Esophagus squamous epithelium (tissue), 5 donors: ENCODE measurements at regions not wholly inside any gene's neighbourhood (a gene's known extent, or its start where the extent isn't known, plus 50 kb on each side); places are given as distances from the start of the nearest gene placed in this dataset.

Source experiments
- DNase-seq: peaks from one replicate; lab custom pipeline; 2025; lab: John Stamatoyannopoulos, UW
- H3K27ac ChIP-seq, 4 donors: fragments of 200-600 bp; sonication (generic); one replicate each; pipeline ENCODE4 v1.5.1; 2016 to 2019; ENCODE audit warnings: mild to moderate bottlenecking in 1 of 4
- H3K27me3 ChIP-seq, 4 donors: fragments of 200-600 bp; sonication (generic); 1 replicate in 3 of 4; 2 replicates in 1 of 4; pipeline versions ENCODE4 v1.5.1 to v1.6.0; 2017 to 2021; ENCODE audit warnings: antibody characterized with exemption in 1 of 4
- H3K36me3 ChIP-seq, 3 donors: fragments of 200-600 bp; sonication (generic); one replicate each; pipeline ENCODE4 v1.5.1; 2016 to 2019
- H3K4me1 ChIP-seq, 3 donors: fragments of 200-600 bp; sonication (generic); one replicate each; pipeline ENCODE4 v1.5.1; 2017 to 2019
- H3K4me3 ChIP-seq, 4 donors: fragments of 200-600 bp; sonication (generic); 1 replicate in 3 of 4; 2 replicates in 1 of 4; pipeline ENCODE4 v1.5.1; 2016 to 2019; ENCODE audit warnings: mild to moderate bottlenecking in 2 of 4, moderate library complexity in 1 of 4
- H3K9me3 ChIP-seq, 3 donors: fragments of 200-600 bp; sonication (generic); one replicate each; pipeline ENCODE4 v1.5.1; 2016 to 2019
- POLR2A ChIP-seq, 4 donors: fragments of 450-650 bp; IDR thresholded peaks; one replicate each; pipeline ENCODE4 v1.6.1; 2017; ENCODE audit warnings: antibody characterized with exemption in 4 of 4, mild to moderate bottlenecking in 4 of 4, moderate library complexity in 3 of 4
- WGBS, 2 donors: methylation state at CpG; one replicate each; pipeline ENCODE4 v1.1.5; 2018; 5-methylcytosine and 5-hydroxymethylcytosine counted together
- intact Hi-C: fragments of 100-400 bp; cut with DNase I; formaldehyde crosslinking; loops from one replicate; pipeline ENCODE4 v1.15.0; 2022
- TF ChIP-seq, protein P1 (sequence below), 6 experiments: fragments of 450-650 bp in 4 of 6; fragments of 200-600 bp in 2 of 6; sonication (generic) in 2 of 6; IDR thresholded peaks; one replicate each; pipeline ENCODE4 v1.5.1; 2016 to 2019; ENCODE audit warnings: antibody characterized with exemption in 6 of 6, mild to moderate bottlenecking in 4 of 6, moderate library complexity in 4 of 6
- donor health status: DM: yes; HTN: yes; CAD: no.

DNA sequence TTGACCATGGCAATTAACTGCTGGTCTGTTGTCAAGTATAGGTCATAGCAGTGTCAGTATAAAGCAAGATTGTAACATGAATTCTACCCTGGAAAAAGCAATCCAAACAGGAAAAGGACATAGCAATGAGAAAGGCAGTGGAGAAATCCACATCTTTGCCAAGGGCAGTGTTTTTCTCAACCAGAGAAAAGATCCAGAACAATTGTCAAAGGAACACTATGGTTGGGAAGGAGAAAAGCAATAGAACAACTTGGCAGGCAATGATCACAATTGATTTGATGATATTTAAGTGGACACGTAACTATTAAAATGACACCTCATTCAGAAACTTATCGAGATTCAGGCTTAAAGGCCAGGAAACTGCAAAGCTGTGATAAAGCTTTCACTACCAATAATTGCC is 271.1 kb downstream of the DIPK2A start:
- no peak overlapping the region for H3K27ac ChIP-seq
- intact Hi-C loops: no loop called here
- H3K36me3 ChIP-seq: no peaks in the 10 kb centered on the region
- no peaks in the 10 kb centered on the region for H3K27me3 ChIP-seq
- DNase-seq: no peak
- TF ChIP-seq POLR2A (IDR thresholded peaks at IDR 0.05): no peak
- TF ChIP-seq, protein P1, sequence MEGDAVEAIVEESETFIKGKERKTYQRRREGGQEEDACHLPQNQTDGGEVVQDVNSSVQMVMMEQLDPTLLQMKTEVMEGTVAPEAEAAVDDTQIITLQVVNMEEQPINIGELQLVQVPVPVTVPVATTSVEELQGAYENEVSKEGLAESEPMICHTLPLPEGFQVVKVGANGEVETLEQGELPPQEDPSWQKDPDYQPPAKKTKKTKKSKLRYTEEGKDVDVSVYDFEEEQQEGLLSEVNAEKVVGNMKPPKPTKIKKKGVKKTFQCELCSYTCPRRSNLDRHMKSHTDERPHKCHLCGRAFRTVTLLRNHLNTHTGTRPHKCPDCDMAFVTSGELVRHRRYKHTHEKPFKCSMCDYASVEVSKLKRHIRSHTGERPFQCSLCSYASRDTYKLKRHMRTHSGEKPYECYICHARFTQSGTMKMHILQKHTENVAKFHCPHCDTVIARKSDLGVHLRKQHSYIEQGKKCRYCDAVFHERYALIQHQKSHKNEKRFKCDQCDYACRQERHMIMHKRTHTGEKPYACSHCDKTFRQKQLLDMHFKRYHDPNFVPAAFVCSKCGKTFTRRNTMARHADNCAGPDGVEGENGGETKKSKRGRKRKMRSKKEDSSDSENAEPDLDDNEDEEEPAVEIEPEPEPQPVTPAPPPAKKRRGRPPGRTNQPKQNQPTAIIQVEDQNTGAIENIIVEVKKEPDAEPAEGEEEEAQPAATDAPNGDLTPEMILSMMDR (IDR thresholded peaks at IDR 0.05): no peak
- H3K9me3 ChIP-seq: no peaks in the 10 kb centered on the region
- no peaks in the 10 kb centered on the region for H3K4me1 ChIP-seq
- WGBS, 2 donors: 60 to 65% methylated on average over 2 of the region's 2 CpGs
- H3K4me3 ChIP-seq: no peak overlapping the region

- 81 to 88% methylated on average over 2 to 3 of the region's 3 CpGs for WGBS, 2 donors
- Histone ChIP-seq H3K27ac (no peak overlapping the region), H3K9me3 (no peaks in the 10 kb centered on the region), H3K27me3 (no peaks in the 10 kb centered on the region), H3K4me1 (no peaks in the 10 kb centered on the region), H3K4me3 (no peak overlapping the region), H3K36me3 (no peaks in the 10 kb centered on the region)
- intact Hi-C loops: no loop called here
- no peak for DNase-seq
- TF ChIP-seq, protein P1 (IDR thresholded peaks at IDR 0.05): no peak
- TF ChIP-seq POLR2A (IDR thresholded peaks at IDR 0.05): no peak
Measured at GRCh38 chr3:144244662-144245061, 273.0 kb downstream of the DIPK2A start.

DNA sequence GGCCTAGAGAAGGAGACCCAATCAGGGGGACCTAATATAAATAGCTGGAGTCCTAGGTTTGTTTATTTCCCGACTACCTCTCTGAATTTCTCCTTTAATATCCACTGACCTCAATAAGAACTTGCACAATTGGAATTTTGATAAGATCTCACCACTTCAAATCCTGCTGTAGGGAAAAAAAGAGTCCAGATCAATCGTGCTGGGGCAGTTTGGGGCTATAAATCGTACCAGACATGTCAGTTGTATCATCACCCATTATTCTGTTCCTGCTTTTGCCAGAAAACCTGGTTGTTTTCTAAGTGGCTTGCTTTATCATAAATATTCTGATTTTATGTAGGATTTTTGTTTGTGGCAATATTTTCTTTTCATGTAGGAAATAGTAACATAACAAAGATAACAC is 281.3 kb downstream of the DIPK2A start:
- intact Hi-C loops: no loop called here
- no peaks in the 10 kb centered on the region for H3K36me3 ChIP-seq
- H3K27me3 ChIP-seq: no peaks in the 10 kb centered on the region
- no peaks in the 10 kb centered on the region for H3K9me3 ChIP-seq
- no peaks in the 10 kb centered on the region for H3K4me1 ChIP-seq
- no peak overlapping the region for H3K27ac ChIP-seq
- TF ChIP-seq POLR2A (IDR thresholded peaks at IDR 0.05): no peak
- TF ChIP-seq, protein P1 (IDR thresholded peaks at IDR 0.05): no peak
- 57 to 58% methylated on average over 3 of the region's 3 CpGs for WGBS, 2 donors
- no peak overlapping the region for H3K4me3 ChIP-seq
- no peak for DNase-seq

GRCh38 chr3:144257381-144257780 is 285.8 kb downstream of the DIPK2A start:
- intact Hi-C loops: no loop called here
- 51 to 58% methylated on average over 2 of the region's 2 CpGs for whole genome bisulfite sequencing, 2 donors

DNA sequence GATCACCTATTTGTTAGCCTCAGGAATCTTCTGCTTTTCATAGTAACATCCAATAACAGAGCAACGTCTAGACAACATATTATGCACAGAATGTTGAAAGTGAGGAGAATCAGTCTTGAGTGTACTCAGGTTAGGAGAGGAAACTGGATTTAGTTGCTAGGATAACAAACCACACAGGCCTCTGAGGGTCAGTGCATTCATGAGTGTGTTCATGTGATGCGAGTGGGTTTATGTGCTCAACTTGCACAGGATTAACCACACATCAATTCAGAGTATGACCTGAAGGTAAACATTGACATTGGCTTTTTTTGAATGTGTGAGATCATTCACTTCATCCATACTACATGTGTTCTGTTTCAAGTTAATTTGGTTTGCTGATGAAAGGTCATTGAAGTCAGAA is 287.6 kb downstream of the DIPK2A start:
- H3K9me3 ChIP-seq: no peaks in the 10 kb centered on the region
- 73 to 86% methylated on average over 2 of the region's 2 CpGs for WGBS, 2 donors
- DNase-seq: no peak
- TF ChIP-seq, protein P1 (IDR thresholded peaks at IDR 0.05): no peak
- TF ChIP-seq POLR2A (IDR thresholded peaks at IDR 0.05): no peak
- no peaks in the 10 kb centered on the region for H3K36me3 ChIP-seq
- intact Hi-C loops: no loop called here
- H3K27ac ChIP-seq: no peak overlapping the region
- H3K4me1 ChIP-seq: peaks cover 0 to 5% (median 0%) of the 10 kb centered on the region in 3 donors
- no peaks in the 10 kb centered on the region for H3K27me3 ChIP-seq
- no peak overlapping the region for H3K4me3 ChIP-seq

More at GRCh38 chr3:144257381-144257780, 285.8 kb downstream of the DIPK2A start:
- Histone ChIP-seq H3K9me3 (no peaks in the 10 kb centered on the region), H3K4me1 (no peaks in the 10 kb centered on the region), H3K27me3 (no peaks in the 10 kb centered on the region), H3K36me3 (no peaks in the 10 kb centered on the region), H3K27ac (no peak overlapping the region), H3K4me3 (no peak overlapping the region)
- no peak for TF ChIP-seq POLR2A (IDR thresholded peaks at IDR 0.05)
- TF ChIP-seq, protein P1 (IDR thresholded peaks at IDR 0.05): no peak
- no peak for DNase-seq
